Smooth muscle cell (in vitro differentiated cells): ENCODE measurements at regions not wholly inside any gene's neighbourhood (a gene's known extent, or its start where the extent isn't known, plus 50 kb on each side); places are given as distances from the start of the nearest gene placed in this dataset.

Source experiments
- DNase-seq: peaks from one replicate; lab custom pipeline; 2025; ENCODE audit not compliant: unreplicated experiment; lab: John Stamatoyannopoulos, UW
- H2AFZ ChIP-seq: fragments of 200-600 bp; sonication (generic); 2 replicates; pipeline ENCODE4 v1.6.0; 2016; ENCODE audit warnings: antibody characterized with exemption, low read depth, mild to moderate bottlenecking
- H3F3A ChIP-seq: fragments of 200-600 bp; sonication (generic); 2 replicates; pipeline ENCODE4 v1.6.0; 2017; ENCODE audit warnings: antibody characterized with exemption, low read depth
- H3K27ac ChIP-seq: fragments of 200-600 bp; sonication (generic); 2 replicates; pipeline ENCODE4 v1.5.1; 2016; ENCODE audit warnings: low read depth, mild to moderate bottlenecking
- H3K27me3 ChIP-seq: fragments of 200-600 bp; sonication (generic); 2 replicates; pipeline ENCODE4 v1.6.1; 2016; ENCODE audit warnings: low read depth, mild to moderate bottlenecking
- H3K36me3 ChIP-seq: fragments of 200-600 bp; sonication (generic); 2 replicates; pipeline ENCODE4 v1.5.1; 2016; ENCODE audit warnings: low read depth
- H3K4me1 ChIP-seq: fragments of 200-600 bp; sonication (generic); 2 replicates; pipeline ENCODE4 v1.5.1; 2016; ENCODE audit warnings: low read depth
- H3K4me2 ChIP-seq: fragments of 200-600 bp; sonication (generic); 2 replicates; pipeline ENCODE4 v1.6.0; 2016; ENCODE audit warnings: mild to moderate bottlenecking
- H3K4me3 ChIP-seq: fragments of 200-600 bp; sonication (generic); 2 replicates; pipeline ENCODE4 v1.5.1; 2016; ENCODE audit warnings: mild to moderate bottlenecking
- H3K79me2 ChIP-seq: fragments of 200-600 bp; sonication (generic); 2 replicates; pipeline ENCODE4 v1.6.0; 2016; ENCODE audit warnings: low read depth, mild to moderate bottlenecking
- H3K9ac ChIP-seq: fragments of 200-600 bp; sonication (generic); 2 replicates; pipeline ENCODE4 v1.6.0; 2016; ENCODE audit warnings: low read depth
- H3K9me3 ChIP-seq: fragments of 200-600 bp; sonication (generic); replicated peaks from 2 replicates; pipeline ENCODE4 v1.5.1; 2016; ENCODE audit warnings: low read depth
- H4K20me1 ChIP-seq: fragments of 200-600 bp; sonication (generic); 2 replicates; pipeline ENCODE4 v1.6.0; 2016; ENCODE audit warnings: low read depth
- CTCF ChIP-seq: fragments of 200-600 bp; sonication (generic); IDR thresholded peaks from 2 replicates; pipeline ENCODE4 v1.5.1; 2017; ENCODE audit warnings: borderline replicate concordance, mild to moderate bottlenecking, antibody characterized with exemption; ENCODE audit not compliant: insufficient read depth, poor library complexity, severe bottlenecking
- WGBS: methylation state at CpG from one replicate; pipeline ENCODE4 v1.1.7; 2016; ENCODE audit warnings: low lambda C conversion rate; 5-methylcytosine and 5-hydroxymethylcytosine counted together

DNA sequence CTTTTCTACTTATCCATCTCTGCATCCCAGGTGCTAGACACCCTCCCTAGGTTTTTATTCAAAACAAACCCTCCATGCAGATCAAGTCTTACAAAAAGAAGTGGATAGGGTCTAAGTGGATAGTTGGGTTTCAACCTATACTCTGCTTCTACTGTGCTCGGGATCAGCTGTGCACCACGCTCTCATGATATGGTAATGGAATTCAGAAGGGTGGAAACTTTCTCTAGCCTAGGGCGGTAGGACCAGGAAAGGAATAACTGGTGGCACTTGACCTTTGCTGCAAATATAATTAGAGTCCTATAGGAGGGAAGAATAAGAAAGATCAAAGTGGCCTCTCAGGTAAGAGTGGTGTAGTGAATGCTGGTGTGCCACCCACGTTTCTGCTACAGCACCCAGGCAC is 272.9 kb downstream of the GPD2 start:
- 91% methylated on average over 4 of the region's 4 CpGs for WGBS
- H3K4me2 ChIP-seq, result no peak overlapping the region
- no peak for TF ChIP-seq CTCF

GRCh38 chr2:156719036-156719435 is 282.9 kb downstream of the GPD2 start:
- H3K27ac ChIP-seq, result no peak overlapping the region
- H3K27me3 ChIP-seq, result no peaks in the 10 kb centered on the region
- no peaks in the 10 kb centered on the region for H3K79me2 ChIP-seq
- no peaks in the 10 kb centered on the region for H3F3A ChIP-seq
- TF ChIP-seq CTCF, result no peak
- H3K9me3 ChIP-seq, result no peaks in the 10 kb centered on the region
- no peaks in the 10 kb centered on the region for H3K36me3 ChIP-seq
- 85% methylated on average over 3 of the region's 3 CpGs for WGBS
- no peak overlapping the region for H3K9ac ChIP-seq
- H4K20me1 ChIP-seq, result no peaks in the 10 kb centered on the region
- no peak for DNase-seq
- H3K4me1 ChIP-seq, result no peaks in the 10 kb centered on the region
- no peak overlapping the region for H2AFZ ChIP-seq
- no peak overlapping the region for H3K4me3 ChIP-seq
- no peak overlapping the region for H3K4me2 ChIP-seq

More for the DNA sequence above, 272.9 kb downstream of the GPD2 start:
- Histone ChIP-seq H3K4me3 (no peak overlapping the region), H2AFZ (no peak overlapping the region), H3K27ac (no peak overlapping the region), H3K27me3 (peaks cover 2% of the 10 kb centered on the region), H3K79me2 (no peaks in the 10 kb centered on the region), H3K9me3 (no peaks in the 10 kb centered on the region), H3K9ac (no peak overlapping the region), H3K4me1 (no peaks in the 10 kb centered on the region), H3F3A (no peaks in the 10 kb centered on the region), H3K36me3 (no peaks in the 10 kb centered on the region), H4K20me1 (no peaks in the 10 kb centered on the region)
- no peak for DNase-seq

DNA sequence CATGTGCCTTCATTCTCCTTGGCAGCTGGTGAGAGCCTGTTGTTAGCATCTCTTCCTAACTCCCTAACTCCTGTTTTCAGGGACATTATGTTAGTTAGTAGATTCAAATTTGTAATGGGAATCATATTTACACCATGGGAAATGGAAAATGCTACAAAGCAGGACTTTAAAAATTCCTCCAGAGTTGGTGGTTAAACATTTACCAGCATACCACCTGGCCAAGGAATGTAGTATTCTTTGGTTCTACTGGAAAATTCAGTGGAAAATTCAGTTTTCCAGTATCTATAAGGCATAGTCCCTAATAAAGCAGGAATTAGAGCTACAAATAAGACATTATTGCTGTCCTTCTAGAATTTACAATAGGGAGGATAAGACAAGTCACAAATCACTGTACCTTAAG is 291.7 kb downstream of the GPD2 start:
- Histone ChIP-seq H3F3A (no peaks in the 10 kb centered on the region), H3K27me3 (no peaks in the 10 kb centered on the region), H3K36me3 (no peaks in the 10 kb centered on the region), H3K4me3 (no peak overlapping the region), H3K9ac (no peak overlapping the region), H3K4me1 (no peaks in the 10 kb centered on the region), H4K20me1 (no peaks in the 10 kb centered on the region), H2AFZ (no peak overlapping the region), H3K79me2 (no peaks in the 10 kb centered on the region), H3K4me2 (no peak overlapping the region), H3K27ac (no peak overlapping the region), H3K9me3 (no peaks in the 10 kb centered on the region)
- no peak for DNase-seq
- no peak for TF ChIP-seq CTCF

- 93% methylated on average over 2 of the region's 2 CpGs for WGBS
- H3K27ac ChIP-seq, result no peak overlapping the region
- DNase-seq, result no peak
- H3K4me1 ChIP-seq, result no peaks in the 10 kb centered on the region
- H3K27me3 ChIP-seq, result no peaks in the 10 kb centered on the region
- no peaks in the 10 kb centered on the region for H3K36me3 ChIP-seq
- H3K4me2 ChIP-seq, result no peak overlapping the region
- no peaks in the 10 kb centered on the region for H3F3A ChIP-seq
- no peaks in the 10 kb centered on the region for H3K79me2 ChIP-seq
- H3K4me3 ChIP-seq, result no peak overlapping the region
- no peak overlapping the region for H3K9ac ChIP-seq
- no peak for TF ChIP-seq CTCF
- no peaks in the 10 kb centered on the region for H3K9me3 ChIP-seq
- H2AFZ ChIP-seq, result no peak overlapping the region
- no peaks in the 10 kb centered on the region for H4K20me1 ChIP-seq
These were observed 292.1 kb downstream of the GPD2 start for GRCh38 chr2:156728328-156728727.
